HG02610 (cell line): ENCODE measurements at regions not wholly inside any gene's neighbourhood (a gene's known extent, or its start where the extent isn't known, plus 50 kb on each side); places are given as distances from the start of the nearest gene placed in this dataset.
A peak's percentile ranks its signal among the peaks of the same experiment; 100 is the strongest.

ENCODE experiments used
- ATAC-seq: cut with Tn5 transposase; IDR thresholded peaks from one replicate; pipeline ENCODE4 v1.9.1; 2021; ENCODE audit warnings: mild to moderate bottlenecking, moderate library complexity; ENCODE audit not compliant: unreplicated experiment

GRCh38 chr13:78029901-78030300 is 111.3 kb upstream of the EDNRB start:
- no peak for ATAC-seq

- ATAC-seq: no peak
Measured at GRCh38 chr13:78028960-78029359, 110.3 kb upstream of the EDNRB start.

GRCh38 chr13:78024996-78025395 is 106.4 kb upstream of the EDNRB start:
- ATAC-seq: no peak

DNA sequence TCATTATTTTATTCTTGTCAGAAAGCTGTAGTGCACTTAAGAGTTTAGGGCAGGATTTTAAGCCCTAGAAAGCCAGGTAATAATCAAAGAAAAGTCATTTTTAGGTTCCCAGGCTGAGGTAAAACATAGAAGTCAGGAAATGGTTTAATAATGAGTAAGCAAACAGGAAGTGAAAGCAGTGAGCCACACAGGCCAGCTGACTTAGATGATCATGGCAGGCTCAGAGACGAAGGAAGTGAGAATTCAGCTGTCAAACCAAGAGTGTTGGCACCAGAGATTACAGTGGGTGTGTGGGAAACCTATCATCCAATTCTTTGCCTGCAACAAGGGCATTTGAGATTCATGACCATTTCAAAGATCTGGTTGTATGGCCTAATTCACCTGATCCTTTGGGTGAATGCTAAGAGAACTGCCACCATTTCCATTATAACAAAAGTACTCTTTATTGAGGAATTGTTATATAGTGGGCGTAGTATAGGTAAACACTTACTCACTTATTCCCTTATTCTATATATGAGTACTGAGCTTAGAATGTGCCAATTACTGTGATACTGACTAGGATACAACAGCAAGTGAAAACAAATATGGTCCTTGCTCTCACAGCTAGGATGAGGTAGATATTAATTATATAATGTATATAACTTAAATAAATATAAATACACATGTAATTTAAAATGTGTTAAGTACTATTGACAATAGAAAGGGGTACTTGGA is 103.7 kb upstream of the EDNRB start:
- ATAC-seq: peak; percentile 100

GRCh38 chr13:78020861-78021260 is 102.2 kb upstream of the EDNRB start:
- ATAC-seq: no peak

GRCh38 chr13:78015782-78016181 is 97.2 kb upstream of the EDNRB start:
- no peak for ATAC-seq

DNA sequence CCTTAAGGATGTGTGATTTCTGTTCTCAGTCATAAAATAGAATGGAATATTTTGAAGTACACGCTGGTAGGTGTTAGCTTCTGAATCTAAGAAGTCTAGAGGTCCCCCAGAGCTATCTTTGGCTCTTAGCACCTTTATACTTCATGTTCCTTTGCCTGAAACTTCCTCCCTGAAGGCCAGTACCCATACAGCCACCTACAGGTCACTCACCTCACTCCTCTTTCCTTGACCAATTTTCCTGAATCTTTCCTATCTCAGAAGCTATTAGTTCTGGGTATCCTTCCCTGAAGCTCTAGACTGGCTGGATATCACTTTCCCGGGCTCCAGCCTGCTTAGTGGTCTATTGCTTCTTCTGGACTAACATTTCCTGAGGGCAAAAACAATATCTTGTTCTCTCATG is 93.4 kb upstream of the EDNRB start:
- no peak for ATAC-seq

DNA sequence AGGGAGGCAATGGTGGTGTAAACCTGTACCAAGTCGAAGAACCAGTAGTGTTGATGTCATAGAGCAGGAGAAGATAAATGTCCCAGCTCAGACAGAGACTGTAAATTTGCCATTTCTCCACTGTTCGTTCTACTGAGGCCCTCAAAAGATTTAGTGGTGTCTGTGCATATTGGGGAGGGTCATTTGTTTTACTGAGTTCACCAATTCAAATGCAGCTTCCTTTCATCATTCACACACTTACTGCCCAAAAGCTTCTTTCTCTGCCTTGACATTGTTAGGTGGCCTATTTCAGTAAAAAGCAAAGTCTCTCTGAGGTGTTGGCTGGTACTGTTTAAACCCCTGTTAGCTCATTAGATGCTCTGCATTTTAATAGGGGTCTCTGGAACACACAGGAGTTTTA is 86.2 kb upstream of the EDNRB start:
- no peak for ATAC-seq

- ATAC-seq: no peak
Measured at GRCh38 chr13:77999746-78000145, 81.1 kb upstream of the EDNRB start.

GRCh38 chr13:77994166-77994565 is 75.5 kb upstream of the EDNRB start:
- no peak for ATAC-seq

DNA sequence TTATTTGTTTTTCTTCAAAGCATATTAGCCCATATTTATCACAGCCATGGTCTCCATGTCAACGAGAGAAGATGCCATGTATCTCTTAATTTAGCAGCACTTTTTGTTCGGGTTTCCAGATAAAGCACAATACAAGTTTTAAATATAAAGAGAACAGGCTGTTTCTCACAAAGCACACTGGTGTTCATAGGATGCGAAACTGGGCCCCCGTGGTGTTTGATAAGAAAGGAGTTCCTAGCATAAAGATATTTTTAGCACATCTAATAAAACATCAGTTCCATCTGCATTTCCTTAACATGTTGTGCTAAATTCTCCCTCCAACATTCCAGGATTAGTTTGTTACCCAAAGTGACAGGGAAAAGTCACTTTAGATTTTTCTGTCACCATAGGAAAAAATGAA is 72.4 kb upstream of the EDNRB start:
- no peak for ATAC-seq

- ATAC-seq: no peak
Measured at GRCh38 chr13:77989281-77989680, 70.7 kb upstream of the EDNRB start.

GRCh38 chr13:77988355-77988754 is 69.7 kb upstream of the EDNRB start:
- ATAC-seq: no peak

- no peak for ATAC-seq
Measured at GRCh38 chr13:77986713-77987112, 68.1 kb upstream of the EDNRB start.

DNA sequence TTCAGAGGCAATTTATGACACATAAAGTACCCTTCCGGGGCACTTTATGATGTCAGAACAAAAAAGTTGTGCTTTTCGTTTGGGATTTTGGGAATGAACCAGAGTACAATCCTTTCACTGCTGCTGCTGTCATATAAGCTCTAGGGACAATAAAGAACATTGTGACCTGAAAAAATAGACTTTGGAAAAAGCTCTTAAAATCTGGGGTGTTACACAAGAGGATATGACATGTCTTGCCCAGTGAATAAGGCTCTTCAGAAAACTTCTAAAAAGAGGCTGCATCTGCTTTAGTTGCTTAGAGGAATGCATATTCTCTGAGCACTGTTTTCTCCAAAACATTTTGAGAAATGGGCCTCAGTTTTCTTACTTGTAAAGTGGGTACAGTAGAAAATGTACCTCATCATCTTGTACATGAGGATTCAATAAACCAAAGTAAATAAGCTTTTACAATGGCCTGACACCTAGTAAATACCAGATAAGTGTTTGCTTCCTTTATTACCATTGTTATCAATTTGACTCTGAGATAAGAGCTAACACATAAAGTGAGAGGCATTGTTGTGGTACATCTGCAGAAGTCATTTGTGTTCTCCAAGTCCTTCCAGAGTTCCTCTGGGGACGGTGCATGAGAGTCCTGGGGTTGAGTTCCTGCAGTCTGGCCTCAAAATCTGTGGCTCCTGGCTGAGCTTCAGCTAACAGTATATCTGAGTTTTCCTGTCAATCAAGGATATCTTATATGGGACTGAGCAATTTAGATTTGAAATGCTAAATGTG is 67.4 kb upstream of the EDNRB start:
- ATAC-seq: no peak

DNA sequence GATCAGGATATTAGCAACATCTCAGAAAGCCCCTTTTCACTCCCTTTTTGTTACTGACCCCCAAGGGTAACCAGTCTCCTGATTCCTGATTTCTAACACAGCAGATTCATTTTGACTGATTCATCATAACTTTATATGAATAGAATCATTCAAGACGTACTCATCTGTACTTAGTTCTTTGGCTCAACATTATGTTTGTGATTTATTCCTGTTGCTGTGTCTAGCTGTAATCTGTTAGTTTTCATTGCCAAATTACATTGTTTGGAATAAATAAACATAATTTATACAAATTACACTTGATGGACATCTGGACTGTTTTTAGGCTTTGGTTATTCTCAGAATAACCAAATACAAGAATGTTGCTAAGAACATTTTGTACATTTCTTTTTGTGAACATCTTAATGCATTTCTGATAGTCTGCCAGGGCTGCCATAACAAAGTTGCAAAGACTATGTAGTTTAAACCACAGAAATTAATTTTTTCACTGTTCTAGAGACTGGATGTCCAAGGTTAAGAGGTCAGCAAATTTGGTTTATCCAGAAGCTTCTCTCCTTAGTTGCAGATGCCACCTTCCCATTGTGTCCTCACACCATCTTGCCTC is 62.8 kb upstream of the EDNRB start:
- ATAC-seq: no peak

GRCh38 chr13:77980592-77980991 is 62.0 kb upstream of the EDNRB start:
- no peak for ATAC-seq

GRCh38 chr13:77979721-77980385 is 61.2 kb upstream of the EDNRB start:
- no peak for ATAC-seq

- no peak for ATAC-seq
Measured at GRCh38 chr13:77975358-77976042, 56.9 kb upstream of the EDNRB start.

GRCh38 chr13:77969299-77969698 is 50.7 kb upstream of the EDNRB start:
- ATAC-seq: no peak
